ENCODE measurements at regions not wholly inside any gene's neighbourhood (a gene's known extent, or its start where the extent isn't known, plus 50 kb on each side); places are given as distances from the start of the nearest gene placed in this dataset.

DNA sequence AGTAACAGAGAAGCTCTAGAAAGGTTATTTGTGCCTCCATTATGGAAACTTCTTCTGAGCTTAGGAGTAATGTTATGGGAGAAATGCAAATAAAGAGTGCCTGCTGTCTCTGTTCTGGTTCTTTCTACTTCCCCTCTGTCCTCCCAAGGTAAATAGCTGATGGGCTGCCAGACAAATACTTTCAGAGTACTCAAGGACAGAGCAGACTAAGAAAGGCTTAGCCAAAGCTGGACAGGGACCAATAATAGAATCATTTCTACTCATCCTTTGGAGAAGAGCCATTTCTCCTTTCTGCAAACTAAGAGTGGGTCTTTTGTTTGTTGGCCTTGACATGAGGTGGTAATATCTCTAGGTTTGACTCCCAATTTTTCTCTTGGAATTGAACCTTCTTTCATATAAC is 136.1 kb downstream of the MID1IP1 start:
- H3K27me3 ChIP-seq (ENCODE audit: control insufficient read depth, insufficient read depth, low read length) = no peaks in the 10 kb centered on the region
- TF ChIP-seq, protein P1, sequence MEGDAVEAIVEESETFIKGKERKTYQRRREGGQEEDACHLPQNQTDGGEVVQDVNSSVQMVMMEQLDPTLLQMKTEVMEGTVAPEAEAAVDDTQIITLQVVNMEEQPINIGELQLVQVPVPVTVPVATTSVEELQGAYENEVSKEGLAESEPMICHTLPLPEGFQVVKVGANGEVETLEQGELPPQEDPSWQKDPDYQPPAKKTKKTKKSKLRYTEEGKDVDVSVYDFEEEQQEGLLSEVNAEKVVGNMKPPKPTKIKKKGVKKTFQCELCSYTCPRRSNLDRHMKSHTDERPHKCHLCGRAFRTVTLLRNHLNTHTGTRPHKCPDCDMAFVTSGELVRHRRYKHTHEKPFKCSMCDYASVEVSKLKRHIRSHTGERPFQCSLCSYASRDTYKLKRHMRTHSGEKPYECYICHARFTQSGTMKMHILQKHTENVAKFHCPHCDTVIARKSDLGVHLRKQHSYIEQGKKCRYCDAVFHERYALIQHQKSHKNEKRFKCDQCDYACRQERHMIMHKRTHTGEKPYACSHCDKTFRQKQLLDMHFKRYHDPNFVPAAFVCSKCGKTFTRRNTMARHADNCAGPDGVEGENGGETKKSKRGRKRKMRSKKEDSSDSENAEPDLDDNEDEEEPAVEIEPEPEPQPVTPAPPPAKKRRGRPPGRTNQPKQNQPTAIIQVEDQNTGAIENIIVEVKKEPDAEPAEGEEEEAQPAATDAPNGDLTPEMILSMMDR (IDR thresholded peaks at IDR 0.05; ENCODE audit: insufficient read depth, low read length, poor library complexity, severe bottlenecking) = no peak
- H3K36me3 ChIP-seq (ENCODE audit: control insufficient read depth, insufficient read depth, low read length) = no peaks in the 10 kb centered on the region
- DNase-seq (ENCODE audit: low read depth) = no peak
- no peak overlapping the region for H3K4me3 ChIP-seq (ENCODE audit: low read depth, low read length)

- no peaks in the 10 kb centered on the region for H3K36me3 ChIP-seq (ENCODE audit: control insufficient read depth, insufficient read depth, low read length)
- TF ChIP-seq, protein P1 (IDR thresholded peaks at IDR 0.05; ENCODE audit: insufficient read depth, low read length, poor library complexity, severe bottlenecking) = no peak
- no peak for DNase-seq (ENCODE audit: low read depth)
- no peak overlapping the region for H3K4me3 ChIP-seq (ENCODE audit: low read depth, low read length)
- no peaks in the 10 kb centered on the region for H3K27me3 ChIP-seq (ENCODE audit: control insufficient read depth, insufficient read depth, low read length)
These were observed 136.7 kb downstream of the MID1IP1 start for GRCh38 chrX:38937926-38938325.

GRCh38 chrX:38939067-38939466 is 137.8 kb downstream of the MID1IP1 start:
- no peak overlapping the region for H3K4me3 ChIP-seq (ENCODE audit: low read depth, low read length)
- no peaks in the 10 kb centered on the region for H3K36me3 ChIP-seq (ENCODE audit: control insufficient read depth, insufficient read depth, low read length)
- no peaks in the 10 kb centered on the region for H3K27me3 ChIP-seq (ENCODE audit: control insufficient read depth, insufficient read depth, low read length)
- no peak for DNase-seq (ENCODE audit: low read depth)
- TF ChIP-seq, protein P1 (IDR thresholded peaks at IDR 0.05; ENCODE audit: insufficient read depth, low read length, poor library complexity, severe bottlenecking) = no peak

GRCh38 chrX:38940547-38940946 is 139.3 kb downstream of the MID1IP1 start:
- no peak for DNase-seq (ENCODE audit: low read depth)
- Histone ChIP-seq H3K27me3 (ENCODE audit: control insufficient read depth, insufficient read depth, low read length) (no peaks in the 10 kb centered on the region), H3K4me3 (ENCODE audit: low read depth, low read length) (no peak overlapping the region), H3K36me3 (ENCODE audit: control insufficient read depth, insufficient read depth, low read length) (no peaks in the 10 kb centered on the region)
- TF ChIP-seq, protein P1 (IDR thresholded peaks at IDR 0.05; ENCODE audit: insufficient read depth, low read length, poor library complexity, severe bottlenecking) = no peak

DNA sequence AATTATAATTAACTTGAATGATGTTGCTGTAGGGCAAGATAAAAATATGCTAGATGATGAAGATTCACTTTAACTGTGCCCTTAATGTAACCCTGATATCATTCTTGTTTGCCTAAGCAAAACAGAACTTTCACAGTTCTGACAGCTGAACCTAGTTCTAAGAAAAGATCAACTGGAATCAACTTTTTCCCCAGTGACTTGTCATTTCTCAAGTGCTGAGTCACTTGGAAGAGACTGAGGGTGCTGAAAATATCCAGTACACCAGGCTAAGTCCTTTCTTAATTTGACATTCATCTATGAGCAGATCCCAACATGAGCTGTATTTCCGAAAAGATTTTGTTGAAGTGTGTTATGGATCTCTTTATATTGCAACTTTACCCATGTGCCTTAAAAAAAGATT is 140.4 kb downstream of the MID1IP1 start:
- DNase-seq (ENCODE audit: low read depth) = no peak
- Histone ChIP-seq H3K4me3 (ENCODE audit: low read depth, low read length) (no peak overlapping the region), H3K27me3 (ENCODE audit: control insufficient read depth, insufficient read depth, low read length) (no peaks in the 10 kb centered on the region), H3K36me3 (ENCODE audit: control insufficient read depth, insufficient read depth, low read length) (no peaks in the 10 kb centered on the region)
- TF ChIP-seq, protein P1 (IDR thresholded peaks at IDR 0.05; ENCODE audit: insufficient read depth, low read length, poor library complexity, severe bottlenecking) = no peak

DNA sequence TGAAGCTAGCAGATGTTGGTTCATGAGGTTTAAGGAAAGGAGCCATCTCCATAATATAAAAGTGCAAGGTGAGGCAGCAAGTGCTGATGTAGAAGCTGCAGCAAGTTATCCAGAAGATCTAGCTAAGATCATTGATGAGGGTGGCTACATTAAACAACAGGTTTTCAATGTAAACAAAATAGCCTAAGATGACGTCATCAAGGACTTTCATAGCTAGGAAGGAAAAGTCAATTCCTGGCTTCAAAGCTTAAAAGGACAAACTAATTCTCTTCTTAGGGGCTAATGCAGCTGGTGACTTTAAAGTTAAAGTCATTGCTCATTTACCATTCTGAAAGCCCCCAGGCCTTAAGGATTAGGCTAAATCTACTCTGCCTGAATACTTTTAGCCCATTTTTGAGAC is 141.9 kb downstream of the MID1IP1 start:
- no peak overlapping the region for H3K4me3 ChIP-seq (ENCODE audit: low read depth, low read length)
- TF ChIP-seq, protein P1 (IDR thresholded peaks at IDR 0.05; ENCODE audit: insufficient read depth, low read length, poor library complexity, severe bottlenecking) = no peak
- no peaks in the 10 kb centered on the region for H3K27me3 ChIP-seq (ENCODE audit: control insufficient read depth, insufficient read depth, low read length)
- no peaks in the 10 kb centered on the region for H3K36me3 ChIP-seq (ENCODE audit: control insufficient read depth, insufficient read depth, low read length)
- DNase-seq (ENCODE audit: low read depth) = no peak
